Breast epithelium (tissue), 3 donors: ENCODE measurements at regions not wholly inside any gene's neighbourhood (a gene's known extent, or its start where the extent isn't known, plus 50 kb on each side); places are given as distances from the start of the nearest gene placed in this dataset.

Experiments used
- POLR2A ChIP-seq: fragments of 450-650 bp; IDR thresholded peaks from one replicate; pipeline ENCODE4 v1.6.1; 2016; ENCODE audit warnings: antibody characterized with exemption, mild to moderate bottlenecking, moderate library complexity
- POLR2AphosphoS5 ChIP-seq, 3 donors: sonication (generic); formaldehyde crosslinking; IDR thresholded peaks; one replicate each; pipeline ENCODE4 v1.6.1; 2017; ENCODE audit warnings: antibody characterized with exemption in 3 of 3
- TF ChIP-seq, protein P1 (sequence below), 3 donors: fragments of 450-650 bp; IDR thresholded peaks; one replicate each; pipeline ENCODE4 v1.5.1; 2016 to 2017; ENCODE audit warnings: antibody characterized with exemption in 3 of 3, mild to moderate bottlenecking in 3 of 3, moderate library complexity in 3 of 3

- TF ChIP-seq POLR2A: no peak
- no peak for TF ChIP-seq POLR2AphosphoS5 (IDR thresholded peaks at IDR 0.05)
- TF ChIP-seq, protein P1, sequence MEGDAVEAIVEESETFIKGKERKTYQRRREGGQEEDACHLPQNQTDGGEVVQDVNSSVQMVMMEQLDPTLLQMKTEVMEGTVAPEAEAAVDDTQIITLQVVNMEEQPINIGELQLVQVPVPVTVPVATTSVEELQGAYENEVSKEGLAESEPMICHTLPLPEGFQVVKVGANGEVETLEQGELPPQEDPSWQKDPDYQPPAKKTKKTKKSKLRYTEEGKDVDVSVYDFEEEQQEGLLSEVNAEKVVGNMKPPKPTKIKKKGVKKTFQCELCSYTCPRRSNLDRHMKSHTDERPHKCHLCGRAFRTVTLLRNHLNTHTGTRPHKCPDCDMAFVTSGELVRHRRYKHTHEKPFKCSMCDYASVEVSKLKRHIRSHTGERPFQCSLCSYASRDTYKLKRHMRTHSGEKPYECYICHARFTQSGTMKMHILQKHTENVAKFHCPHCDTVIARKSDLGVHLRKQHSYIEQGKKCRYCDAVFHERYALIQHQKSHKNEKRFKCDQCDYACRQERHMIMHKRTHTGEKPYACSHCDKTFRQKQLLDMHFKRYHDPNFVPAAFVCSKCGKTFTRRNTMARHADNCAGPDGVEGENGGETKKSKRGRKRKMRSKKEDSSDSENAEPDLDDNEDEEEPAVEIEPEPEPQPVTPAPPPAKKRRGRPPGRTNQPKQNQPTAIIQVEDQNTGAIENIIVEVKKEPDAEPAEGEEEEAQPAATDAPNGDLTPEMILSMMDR (IDR thresholded peaks at IDR 0.05): no peak
Observed at GRCh38 chr4:126916049-126916625, 716.6 kb upstream of the INTU start.
